Subcutaneous abdominal adipose tissue (tissue), 5 donors: ENCODE measurements at regions not wholly inside any gene's neighbourhood (a gene's known extent, or its start where the extent isn't known, plus 50 kb on each side); places are given as distances from the start of the nearest gene placed in this dataset.

Source experiments
- H3K27ac ChIP-seq: one replicate; pipeline ENCODE4 v1.7.0; 2013; ENCODE audit warnings: low read depth, mild to moderate bottlenecking, inconsistent platforms, low read length, moderate library complexity
- H3K27me3 ChIP-seq, 5 donors: one replicate each; pipeline ENCODE4 v1.7.0; 2013; ENCODE audit warnings: low read length in 5 of 5, inconsistent platforms in 1 of 5; ENCODE audit not compliant: control insufficient read depth in 5 of 5, insufficient read depth in 4 of 5
- H3K36me3 ChIP-seq, 5 donors: one replicate each; pipeline ENCODE4 v1.7.0; 2013; ENCODE audit warnings: low read length in 5 of 5; ENCODE audit not compliant: control insufficient read depth in 5 of 5, insufficient read depth in 5 of 5
- H3K4me1 ChIP-seq, 5 donors: one replicate each; pipeline ENCODE4 v1.7.0; 2013; ENCODE audit warnings: low read length in 5 of 5, mild to moderate bottlenecking in 3 of 5, moderate library complexity in 1 of 5; ENCODE audit not compliant: control insufficient read depth in 5 of 5, insufficient read depth in 5 of 5
- H3K4me3 ChIP-seq, 5 donors: one replicate each; pipeline ENCODE4 v1.7.0; 2013; ENCODE audit warnings: low read length in 5 of 5, low read depth in 1 of 5
- H3K9ac ChIP-seq, 5 donors: one replicate each; pipeline ENCODE4 v1.7.0; 2013; ENCODE audit warnings: low read length in 5 of 5, mild to moderate bottlenecking in 4 of 5, moderate library complexity in 3 of 5
- H3K9me3 ChIP-seq, 5 donors: one replicate each; pipeline ENCODE4 v1.7.0; 2013; ENCODE audit warnings: low read length in 5 of 5; ENCODE audit not compliant: control insufficient read depth in 5 of 5
- donor health status: healthy.
- donor health status: healthy.
- donor health status: healthy.
- donor health status: healthy.
- donor health status: healthy.

DNA sequence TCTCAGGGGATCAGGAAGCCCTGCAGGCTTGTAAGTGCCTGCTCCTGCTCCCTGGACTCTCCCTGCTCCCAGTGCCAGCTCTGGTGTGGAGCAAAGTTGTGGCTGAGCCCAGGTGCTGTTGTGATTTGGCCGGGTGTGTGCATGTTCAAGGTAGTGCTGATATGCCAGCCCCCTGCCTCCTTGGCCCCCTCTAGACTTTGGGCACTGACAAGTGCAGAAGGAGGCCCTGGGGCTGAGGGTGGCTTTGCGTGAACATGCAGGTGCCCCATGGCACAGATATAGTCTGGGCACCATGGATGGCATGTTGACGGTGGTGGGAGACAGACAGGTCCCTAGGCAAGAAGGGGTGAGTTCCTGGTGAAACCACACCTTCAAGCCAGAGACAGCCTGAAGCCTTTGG is 441.6 kb upstream of the CDH8 start:
- Histone ChIP-seq H3K9me3 (peaks cover 0 to 24% (median 8%) of the 10 kb centered on the region in 5 donors), H3K4me3 (no peak overlapping the region), H3K36me3 (no peaks in the 10 kb centered on the region), H3K27ac (no peak overlapping the region), H3K27me3 (no peaks in the 10 kb centered on the region), H3K9ac (no peak overlapping the region), H3K4me1 (no peaks in the 10 kb centered on the region)

DNA sequence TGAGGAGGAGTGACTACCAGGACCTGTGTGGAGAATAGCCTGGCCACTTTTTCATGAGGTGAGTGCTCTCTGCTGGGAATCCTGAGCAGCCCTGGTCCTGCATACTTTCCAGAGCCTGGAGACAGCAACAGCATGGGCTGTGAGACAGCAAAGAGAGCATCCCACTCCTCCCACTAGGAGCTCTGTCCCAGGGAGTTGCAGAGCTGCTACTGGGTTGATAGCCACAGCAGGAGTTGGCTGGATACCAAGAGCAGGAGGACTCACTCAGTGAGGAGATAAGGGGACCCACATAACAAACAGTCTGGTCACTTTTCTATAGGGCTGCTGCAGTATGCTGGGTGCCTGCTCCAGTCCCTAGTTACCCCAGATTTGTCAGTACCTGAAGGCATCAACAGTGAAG is 439.3 kb upstream of the CDH8 start:
- no peak overlapping the region for H3K9ac ChIP-seq
- no peaks in the 10 kb centered on the region for H3K27me3 ChIP-seq
- no peaks in the 10 kb centered on the region for H3K36me3 ChIP-seq
- H3K4me3 ChIP-seq, result no peak overlapping the region
- H3K27ac ChIP-seq, result no peak overlapping the region
- H3K9me3 ChIP-seq, result peaks cover 0 to 32% (median 18%) of the 10 kb centered on the region in 5 donors
- no peaks in the 10 kb centered on the region for H3K4me1 ChIP-seq

DNA sequence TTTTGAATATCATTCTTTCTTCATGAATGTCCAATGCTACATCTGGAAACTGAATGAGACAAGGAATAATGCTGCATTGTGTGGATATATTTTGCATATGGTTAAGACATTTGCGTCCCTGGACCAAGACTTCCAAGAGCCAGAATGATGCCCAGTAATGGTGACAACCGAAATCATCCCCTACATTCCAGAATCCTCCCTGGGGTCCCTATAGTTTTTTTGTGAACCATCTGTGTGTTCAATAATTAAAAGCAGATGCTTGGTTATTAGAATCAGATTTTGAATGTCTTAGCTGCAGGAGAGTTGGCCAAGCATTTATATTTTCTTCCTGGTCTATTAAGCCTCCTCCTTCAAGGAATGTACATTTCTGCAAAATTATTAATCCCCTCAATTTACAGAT is 426.7 kb upstream of the CDH8 start:
- H3K27me3 ChIP-seq, result no peaks in the 10 kb centered on the region
- H3K4me1 ChIP-seq, result no peaks in the 10 kb centered on the region
- no peaks in the 10 kb centered on the region for H3K36me3 ChIP-seq
- peaks cover 0 to 5% (median 4%) of the 10 kb centered on the region in 5 donors for H3K9me3 ChIP-seq
- no peak overlapping the region for H3K9ac ChIP-seq
- no peak overlapping the region for H3K27ac ChIP-seq
- H3K4me3 ChIP-seq, result no peak overlapping the region

DNA sequence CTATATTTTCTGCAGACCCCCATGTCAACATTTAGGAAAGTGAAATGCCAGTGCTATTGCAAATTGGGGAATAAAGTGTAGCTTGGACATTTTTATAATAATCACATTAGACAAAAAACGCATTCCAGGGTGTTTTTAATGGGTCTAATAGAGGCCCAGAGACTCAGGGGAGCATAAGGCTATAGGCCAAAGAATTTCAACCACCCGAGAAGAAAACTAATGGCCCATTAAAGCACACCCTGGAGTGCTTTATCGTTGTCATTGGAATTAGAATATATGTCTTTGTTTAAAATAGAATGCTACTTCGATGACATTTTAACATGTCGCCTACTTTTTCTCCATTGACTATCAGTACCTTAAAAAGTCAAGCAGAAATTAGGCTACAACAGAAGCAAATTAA is 414.1 kb upstream of the CDH8 start:
- Histone ChIP-seq H3K4me3 (no peak overlapping the region), H3K9ac (no peak overlapping the region), H3K36me3 (no peaks in the 10 kb centered on the region), H3K27ac (no peak overlapping the region), H3K27me3 (no peaks in the 10 kb centered on the region), H3K4me1 (no peaks in the 10 kb centered on the region), H3K9me3 (peaks cover 0 to 3% (median 0%) of the 10 kb centered on the region in 5 donors)

DNA sequence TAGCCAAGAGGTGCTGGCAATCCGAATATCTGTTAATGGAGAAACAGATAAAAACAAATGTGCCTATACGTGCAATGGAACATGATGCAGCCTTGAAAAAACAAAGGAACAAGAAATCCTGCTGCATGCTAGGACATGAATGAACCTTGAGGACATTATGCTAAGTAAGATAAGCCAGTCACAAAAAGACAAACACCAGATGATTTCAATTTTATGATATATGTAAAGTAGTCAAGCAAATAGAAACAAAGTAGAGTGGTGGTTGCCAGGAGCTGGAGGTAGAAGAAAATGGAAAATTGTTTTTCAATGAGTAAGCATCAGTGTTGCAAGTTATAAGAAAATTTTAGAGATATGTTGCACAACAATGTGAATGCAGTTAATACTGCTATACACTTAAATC is 409.7 kb upstream of the CDH8 start:
- no peak overlapping the region for H3K4me3 ChIP-seq

DNA sequence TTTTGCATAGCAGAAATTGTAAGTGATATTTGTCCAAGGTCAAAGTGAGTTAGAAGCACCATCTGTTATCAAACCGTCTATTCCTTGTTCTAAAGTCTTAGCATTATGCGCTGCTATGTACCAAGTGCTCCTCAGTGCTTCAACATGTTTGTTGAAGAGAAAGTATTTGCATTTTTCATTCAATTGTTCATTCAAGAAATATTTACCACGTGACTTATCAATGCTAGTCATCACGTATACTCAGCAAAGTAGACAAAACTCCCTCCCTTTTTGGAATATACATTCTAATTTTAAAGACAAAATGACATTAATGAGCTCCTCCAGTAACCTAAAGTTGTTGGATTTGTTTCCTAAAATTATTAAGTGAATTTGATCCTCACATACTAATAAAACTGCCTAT is 388.0 kb upstream of the CDH8 start:
- H3K9ac ChIP-seq, result no peak overlapping the region
- H3K27ac ChIP-seq, result no peak overlapping the region
- no peaks in the 10 kb centered on the region for H3K36me3 ChIP-seq
- no peaks in the 10 kb centered on the region for H3K9me3 ChIP-seq
- H3K4me3 ChIP-seq, result no peak overlapping the region
- H3K27me3 ChIP-seq, result no peaks in the 10 kb centered on the region
- H3K4me1 ChIP-seq, result no peaks in the 10 kb centered on the region

More for the DNA sequence above, 409.7 kb upstream of the CDH8 start:
- H3K9me3 ChIP-seq, result peaks cover 0 to 13% (median 5%) of the 10 kb centered on the region in 5 donors
- no peaks in the 10 kb centered on the region for H3K4me1 ChIP-seq
- H3K27me3 ChIP-seq, result no peaks in the 10 kb centered on the region
- H3K9ac ChIP-seq, result no peak overlapping the region
- H3K27ac ChIP-seq, result no peak overlapping the region
- no peaks in the 10 kb centered on the region for H3K36me3 ChIP-seq

DNA sequence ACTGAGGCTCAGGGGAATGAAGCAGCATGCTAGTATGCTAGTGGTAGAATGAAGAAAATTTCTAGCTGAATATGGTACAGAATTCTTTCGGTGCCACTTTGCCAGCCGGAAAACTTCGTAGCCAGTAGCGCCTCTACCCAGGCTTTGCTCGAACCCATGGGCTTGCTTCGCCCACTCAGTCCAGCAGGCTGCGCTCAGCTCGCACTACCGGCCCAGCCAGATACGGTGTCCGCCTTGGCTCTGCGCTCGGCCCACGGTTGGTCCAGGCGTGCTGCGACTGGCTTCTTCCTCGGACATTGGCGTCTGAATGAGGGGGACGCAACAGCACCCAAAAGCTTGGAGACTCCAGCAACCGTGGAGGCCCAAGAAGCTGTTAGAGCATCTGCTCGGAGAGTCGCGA is 372.5 kb upstream of the CDH8 start:
- Histone ChIP-seq H3K27ac (no peak overlapping the region), H3K36me3 (no peaks in the 10 kb centered on the region), H3K9ac (no peak overlapping the region), H3K9me3 (peaks cover 0 to 6% (median 3%) of the 10 kb centered on the region in 5 donors), H3K4me3 (no peak overlapping the region), H3K27me3 (no peaks in the 10 kb centered on the region), H3K4me1 (no peaks in the 10 kb centered on the region)

DNA sequence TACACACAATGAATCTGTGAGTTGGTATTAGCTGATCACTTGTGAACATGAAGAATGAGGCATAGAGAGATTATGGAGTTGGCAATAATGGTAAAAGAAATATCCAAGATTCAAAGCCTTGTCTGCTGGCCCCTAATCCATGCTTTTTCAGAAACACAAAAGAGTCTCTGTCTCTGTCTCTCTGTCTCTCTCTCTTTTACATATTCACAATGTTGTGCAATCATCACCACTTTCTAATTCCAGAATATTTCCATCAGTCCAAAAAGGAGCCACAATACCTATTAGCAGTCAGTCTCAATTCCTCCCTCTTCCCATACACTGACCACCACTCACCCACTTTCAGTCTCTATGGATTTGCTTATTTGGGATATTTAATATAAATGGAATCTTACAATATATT is 370.1 kb upstream of the CDH8 start:
- Histone ChIP-seq H3K27me3 (no peaks in the 10 kb centered on the region), H3K36me3 (no peaks in the 10 kb centered on the region), H3K9me3 (peaks cover 0 to 4% (median 3%) of the 10 kb centered on the region in 5 donors), H3K4me1 (no peaks in the 10 kb centered on the region), H3K9ac (no peak overlapping the region), H3K4me3 (no peak overlapping the region), H3K27ac (no peak overlapping the region)

DNA sequence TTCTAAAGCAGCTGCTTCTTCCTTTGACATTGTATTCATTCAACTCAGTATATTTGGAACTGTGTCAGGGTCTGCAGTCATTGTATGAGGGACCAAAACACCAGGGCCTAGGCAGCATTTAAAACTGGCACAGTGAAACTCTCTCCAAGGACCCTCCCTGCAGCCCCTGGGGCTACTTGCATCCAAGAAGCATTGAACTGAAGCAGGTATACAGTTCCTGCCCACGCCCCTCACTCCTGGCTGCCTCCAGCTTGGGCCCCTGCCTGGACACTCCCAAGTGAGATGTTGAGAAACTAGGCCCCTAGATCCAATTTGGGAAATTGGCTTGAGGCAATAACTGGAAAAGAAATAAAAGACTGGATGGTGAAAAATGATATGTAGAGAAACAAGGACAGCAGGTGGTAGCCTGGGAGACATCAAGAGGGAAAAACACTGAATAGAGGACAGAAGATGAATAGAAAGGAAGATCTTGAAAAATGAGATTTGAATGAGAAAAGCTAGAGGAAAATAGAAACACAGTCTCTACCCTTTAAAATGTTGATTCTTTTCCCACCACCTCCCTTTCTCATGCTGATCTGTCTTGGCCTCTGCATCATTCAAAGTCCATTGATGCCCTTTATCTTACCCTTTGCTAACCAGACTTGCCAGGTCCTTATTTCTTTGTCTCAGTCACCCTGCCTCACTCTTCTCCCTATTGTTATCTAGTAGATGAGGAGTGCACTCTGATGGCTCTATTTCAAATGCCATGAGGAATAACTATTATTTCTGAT is 368.8 kb upstream of the CDH8 start:
- H3K36me3 ChIP-seq, result no peaks in the 10 kb centered on the region
- H3K4me3 ChIP-seq, result no peak overlapping the region
- H3K9ac ChIP-seq, result no peak overlapping the region
- H3K9me3 ChIP-seq, result peaks cover 0 to 3% (median 0%) of the 10 kb centered on the region in 5 donors
- H3K27me3 ChIP-seq, result no peaks in the 10 kb centered on the region
- no peaks in the 10 kb centered on the region for H3K4me1 ChIP-seq
- H3K27ac ChIP-seq, result no peak overlapping the region

DNA sequence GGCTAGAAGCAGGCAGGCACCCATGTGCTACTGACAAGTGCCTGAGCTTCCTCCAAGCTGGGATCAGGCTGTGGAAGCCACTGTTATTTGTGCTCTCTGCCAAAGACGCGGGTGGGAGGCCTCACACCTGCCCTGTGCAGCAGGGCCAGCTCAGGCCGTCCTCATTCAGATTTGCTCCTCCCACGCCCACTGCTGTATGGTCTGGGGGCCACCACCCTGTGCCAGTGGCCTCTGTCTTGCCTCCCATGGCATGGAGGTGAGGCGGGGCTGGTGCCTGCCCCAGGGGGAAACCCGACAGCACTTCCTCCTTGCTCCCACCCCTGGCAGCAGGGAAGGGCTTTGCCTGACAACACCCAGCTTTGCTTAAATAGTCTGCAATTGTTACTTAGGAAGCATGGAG is 356.5 kb upstream of the CDH8 start:
- peaks cover 0 to 2% (median 0%) of the 10 kb centered on the region in 5 donors for H3K9me3 ChIP-seq
- no peak overlapping the region for H3K27ac ChIP-seq
- H3K4me1 ChIP-seq, result no peaks in the 10 kb centered on the region
- H3K36me3 ChIP-seq, result no peaks in the 10 kb centered on the region
- H3K4me3 ChIP-seq, result no peak overlapping the region
- H3K9ac ChIP-seq, result no peak overlapping the region
- no peaks in the 10 kb centered on the region for H3K27me3 ChIP-seq
